22Rv1 (cell line): ENCODE measurements at regions not wholly inside any gene's neighbourhood (a gene's known extent, or its start where the extent isn't known, plus 50 kb on each side); places are given as distances from the start of the nearest gene placed in this dataset.

Experiments
- ZFX ChIP-seq: fragments of 450-650 bp; IDR thresholded peaks from 2 replicates; pipeline ENCODE4 v1.6.1; 2017; ENCODE audit warnings: antibody characterized with exemption, borderline replicate concordance
- TF ChIP-seq, protein P1 (sequence below): fragments of 450-650 bp; IDR thresholded peaks from 2 replicates; pipeline ENCODE4 v1.5.1; 2017; ENCODE audit warnings: mild to moderate bottlenecking

DNA sequence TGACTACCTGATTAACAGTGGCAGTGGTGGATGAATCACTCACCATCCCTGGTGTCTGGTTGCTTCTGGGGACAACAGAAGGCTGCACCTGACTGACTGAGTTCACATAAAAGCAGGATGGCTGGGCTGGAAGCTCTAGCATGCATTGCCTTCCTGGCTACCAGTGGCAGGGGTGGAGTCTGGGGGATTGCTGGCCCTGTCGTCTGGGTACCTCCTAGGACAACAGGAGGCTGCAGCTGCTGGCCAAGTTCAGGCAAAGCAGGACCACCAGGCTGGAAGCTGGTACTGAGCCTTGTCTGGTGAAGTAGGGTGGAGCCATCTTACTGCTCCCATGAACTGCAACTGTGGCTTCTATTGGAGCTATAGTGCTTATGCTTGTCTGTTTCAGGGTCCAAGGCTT is 480.8 kb upstream of the CTNND2 start:
- TF ChIP-seq, protein P1, sequence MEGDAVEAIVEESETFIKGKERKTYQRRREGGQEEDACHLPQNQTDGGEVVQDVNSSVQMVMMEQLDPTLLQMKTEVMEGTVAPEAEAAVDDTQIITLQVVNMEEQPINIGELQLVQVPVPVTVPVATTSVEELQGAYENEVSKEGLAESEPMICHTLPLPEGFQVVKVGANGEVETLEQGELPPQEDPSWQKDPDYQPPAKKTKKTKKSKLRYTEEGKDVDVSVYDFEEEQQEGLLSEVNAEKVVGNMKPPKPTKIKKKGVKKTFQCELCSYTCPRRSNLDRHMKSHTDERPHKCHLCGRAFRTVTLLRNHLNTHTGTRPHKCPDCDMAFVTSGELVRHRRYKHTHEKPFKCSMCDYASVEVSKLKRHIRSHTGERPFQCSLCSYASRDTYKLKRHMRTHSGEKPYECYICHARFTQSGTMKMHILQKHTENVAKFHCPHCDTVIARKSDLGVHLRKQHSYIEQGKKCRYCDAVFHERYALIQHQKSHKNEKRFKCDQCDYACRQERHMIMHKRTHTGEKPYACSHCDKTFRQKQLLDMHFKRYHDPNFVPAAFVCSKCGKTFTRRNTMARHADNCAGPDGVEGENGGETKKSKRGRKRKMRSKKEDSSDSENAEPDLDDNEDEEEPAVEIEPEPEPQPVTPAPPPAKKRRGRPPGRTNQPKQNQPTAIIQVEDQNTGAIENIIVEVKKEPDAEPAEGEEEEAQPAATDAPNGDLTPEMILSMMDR, result no peak
- no peak for TF ChIP-seq ZFX
